Endothelial cell (in vitro differentiated cells): ENCODE measurements at regions not wholly inside any gene's neighbourhood (a gene's known extent, or its start where the extent isn't known, plus 50 kb on each side); places are given as distances from the start of the nearest gene placed in this dataset.

Experiments
- DNase-seq: peaks from one replicate; pipeline ENCODE4 v3.0.0; 2021; ENCODE audit warnings: low spot score
- H3K27ac Mint-ChIP-seq: one replicate; pipeline ENCODE4 v1.8.0; 2021; ENCODE audit warnings: mixed read lengths, inconsistent platforms; ENCODE audit not compliant: unreplicated experiment
- H3K27me3 Mint-ChIP-seq: one replicate; pipeline ENCODE4 v1.8.0; 2021; ENCODE audit warnings: mild to moderate bottlenecking, moderate library complexity, mixed read lengths, inconsistent platforms; ENCODE audit not compliant: unreplicated experiment
- H3K36me3 Mint-ChIP-seq: one replicate; pipeline ENCODE4 v1.8.0; 2021; ENCODE audit warnings: mild to moderate bottlenecking, low read depth, mixed read lengths, inconsistent platforms; ENCODE audit not compliant: unreplicated experiment
- H3K4me1 Mint-ChIP-seq: one replicate; pipeline ENCODE4 v1.8.0; 2021; ENCODE audit warnings: mild to moderate bottlenecking, mixed read lengths, inconsistent platforms; ENCODE audit not compliant: unreplicated experiment
- H3K4me3 Mint-ChIP-seq: one replicate; pipeline ENCODE4 v1.8.0; 2021; ENCODE audit warnings: mild to moderate bottlenecking, mixed read lengths, inconsistent platforms; ENCODE audit not compliant: unreplicated experiment
- H3K9me3 Mint-ChIP-seq: one replicate; pipeline ENCODE4 v1.8.0; 2021; ENCODE audit warnings: mixed read lengths, inconsistent platforms; ENCODE audit not compliant: unreplicated experiment
- CTCF ChIP-seq: fragments of 200-600 bp; sonication (generic); IDR thresholded peaks from one replicate; pipeline ENCODE4 v1.5.0; 2021; ENCODE audit warnings: antibody characterized with exemption; ENCODE audit not compliant: unreplicated experiment

GRCh38 chr10:61503051-61503450 is 49.9 kb upstream of the TMEM26 start:
- H3K4me3 Mint-ChIP-seq, result no peak overlapping the region
- H3K4me1 Mint-ChIP-seq, result peaks cover 2% of the 10 kb centered on the region
- no peak for TF ChIP-seq CTCF
- no peaks in the 10 kb centered on the region for H3K36me3 Mint-ChIP-seq
- no peak overlapping the region for H3K27ac Mint-ChIP-seq
- H3K27me3 Mint-ChIP-seq, result no peaks in the 10 kb centered on the region
- H3K9me3 Mint-ChIP-seq, result no peaks in the 10 kb centered on the region
- no peak for DNase-seq
